ENCODE measurements at regions not wholly inside any gene's neighbourhood (a gene's known extent, or its start where the extent isn't known, plus 50 kb on each side); places are given as distances from the start of the nearest gene placed in this dataset.

GRCh38 chrX:14228611-14229010 is 198.9 kb upstream of the GEMIN8 start:
- no peak for TF ChIP-seq CTCF (IDR thresholded peaks at IDR 0.05)
- TF ChIP-seq POLR2A (IDR thresholded peaks at IDR 0.05): no peak
- no peak for TF ChIP-seq EP300 (IDR thresholded peaks at IDR 0.05)
